Mesenchymal stem cell (in vitro differentiated cells and primary cell): ENCODE measurements at regions not wholly inside any gene's neighbourhood (a gene's known extent, or its start where the extent isn't known, plus 50 kb on each side); places are given as distances from the start of the nearest gene placed in this dataset.
"Not testable (repeated sequence)": the region's sequence is repeated elsewhere in the genome, so short reads cannot be mapped to it uniquely, and the experiment has no call there.

ENCODE experiments used
- DNase-seq: peaks from one replicate; pipeline ENCODE4 v3.0.0-alpha.2; 2013
- H2AFZ ChIP-seq: one replicate; pipeline ENCODE4 v1.6.1; 2013; ENCODE audit warnings: low read depth, mild to moderate bottlenecking, control low read depth, inconsistent platforms, low read length, moderate library complexity
- H2AK5ac ChIP-seq: 2 replicates; pipeline ENCODE4 v1.6.1; 2013; ENCODE audit warnings: low read length, moderate library complexity, mild to moderate bottlenecking, inconsistent platforms; ENCODE audit not compliant: severe bottlenecking
- H2BK120ac ChIP-seq: one replicate; pipeline ENCODE4 v1.6.1; 2013; ENCODE audit warnings: low read depth, mild to moderate bottlenecking, inconsistent platforms, low read length, moderate library complexity
- H2BK12ac ChIP-seq, 2 experiments: one replicate each; pipeline ENCODE4 v1.6.1; 2013; ENCODE audit warnings: inconsistent platforms in 2 of 2, low read length in 2 of 2, mild to moderate bottlenecking in 2 of 2, moderate library complexity in 2 of 2, control low read depth in 1 of 2
- H2BK15ac ChIP-seq: one replicate; pipeline ENCODE4 v1.6.1; 2013; ENCODE audit warnings: mild to moderate bottlenecking, low read depth, inconsistent platforms; ENCODE audit not compliant: poor library complexity, severe bottlenecking
- H2BK5ac ChIP-seq: 2 replicates; pipeline ENCODE4 v1.6.1; 2013; ENCODE audit warnings: low read depth, mild to moderate bottlenecking, low read length, control low read depth, inconsistent platforms; ENCODE audit not compliant: poor library complexity, severe bottlenecking
- H3K14ac ChIP-seq, 2 experiments: one replicate each; pipeline ENCODE4 v1.6.1; 2013; ENCODE audit warnings: inconsistent platforms in 2 of 2, low read length in 2 of 2, control low read depth in 1 of 2, mild to moderate bottlenecking in 1 of 2, moderate library complexity in 1 of 2
- H3K18ac ChIP-seq, 2 experiments: one replicate each; pipeline ENCODE4 v1.6.1; 2013; ENCODE audit warnings: inconsistent platforms in 2 of 2, low read length in 2 of 2, control low read depth in 1 of 2, low read depth in 1 of 2, mild to moderate bottlenecking in 1 of 2
- H3K23ac ChIP-seq, 2 experiments: one replicate each; pipeline ENCODE4 v1.6.1; 2013; ENCODE audit warnings: inconsistent platforms in 2 of 2, low read length in 2 of 2, mild to moderate bottlenecking in 2 of 2, moderate library complexity in 2 of 2, control low read depth in 1 of 2
- H3K27ac ChIP-seq: 2 replicates; pipeline ENCODE4 v1.5.1; 2013; ENCODE audit warnings: mild to moderate bottlenecking, moderate library complexity, low read length, control low read depth, inconsistent platforms; ENCODE audit not compliant: poor library complexity, severe bottlenecking
- H3K27me3 ChIP-seq, 2 experiments: 2 replicates each; pipeline versions ENCODE4 v1.6.1 to v1.7.0; 2013; ENCODE audit warnings: low read length in 2 of 2, mild to moderate bottlenecking in 2 of 2, moderate library complexity in 2 of 2, control low read depth in 1 of 2, inconsistent platforms in 1 of 2; ENCODE audit not compliant: control insufficient read depth in 1 of 2, insufficient read depth in 1 of 2
- H3K36me3 ChIP-seq, 2 experiments: 2 replicates each; pipeline versions ENCODE4 v1.6.1 to v1.7.0; 2013; ENCODE audit warnings: low read length in 2 of 2, control low read depth in 1 of 2, inconsistent platforms in 1 of 2, low read depth in 1 of 2, mild to moderate bottlenecking in 1 of 2; ENCODE audit not compliant: insufficient read depth in 2 of 2, control insufficient read depth in 1 of 2
- H3K4ac ChIP-seq, 2 experiments: one replicate each; pipeline ENCODE4 v1.6.1; 2013; ENCODE audit warnings: inconsistent platforms in 2 of 2, low read length in 2 of 2, mild to moderate bottlenecking in 2 of 2, moderate library complexity in 2 of 2, control low read depth in 1 of 2, low read depth in 1 of 2
- H3K4me1 ChIP-seq: 2 replicates; pipeline ENCODE4 v1.6.1; 2013; ENCODE audit warnings: low read depth, low read length, control low read depth; ENCODE audit not compliant: control insufficient read depth, insufficient read depth
- H3K4me2 ChIP-seq: 2 replicates; pipeline ENCODE4 v1.6.1; 2013; ENCODE audit warnings: low read length, mild to moderate bottlenecking, inconsistent platforms; ENCODE audit not compliant: poor library complexity, severe bottlenecking
- H3K4me3 ChIP-seq, 2 experiments: 2 replicates each; pipeline versions ENCODE4 v1.5.1 to v1.7.0; 2013; ENCODE audit warnings: low read length in 2 of 2, mild to moderate bottlenecking in 2 of 2, control low read depth in 1 of 2, low read depth in 1 of 2; ENCODE audit not compliant: insufficient read depth in 1 of 2
- H3K79me1 ChIP-seq: replicated peaks from 2 replicates; pipeline ENCODE4 v1.6.1; 2013; ENCODE audit warnings: mild to moderate bottlenecking, control low read depth, low read length, inconsistent platforms; ENCODE audit not compliant: poor library complexity, severe bottlenecking
- H3K9ac ChIP-seq: 2 replicates; pipeline ENCODE4 v1.7.0; 2013; ENCODE audit warnings: mild to moderate bottlenecking, low read length, moderate library complexity
- H3K9me3 ChIP-seq: 2 replicates; pipeline ENCODE4 v1.7.0; 2013; ENCODE audit warnings: mild to moderate bottlenecking, low read length; ENCODE audit not compliant: control insufficient read depth
- H4K8ac ChIP-seq: one replicate; pipeline ENCODE4 v1.6.1; 2013; ENCODE audit warnings: inconsistent platforms, mild to moderate bottlenecking, low read length, moderate library complexity
- H4K91ac ChIP-seq: one replicate; pipeline ENCODE4 v1.6.1; 2013; ENCODE audit warnings: mild to moderate bottlenecking, low read length, inconsistent platforms
- WGBS: methylation state at CpG from one replicate; pipeline ENCODE4 v1.1.7; 2013; ENCODE audit warnings: mixed read lengths; 5-methylcytosine and 5-hydroxymethylcytosine counted together

DNA sequence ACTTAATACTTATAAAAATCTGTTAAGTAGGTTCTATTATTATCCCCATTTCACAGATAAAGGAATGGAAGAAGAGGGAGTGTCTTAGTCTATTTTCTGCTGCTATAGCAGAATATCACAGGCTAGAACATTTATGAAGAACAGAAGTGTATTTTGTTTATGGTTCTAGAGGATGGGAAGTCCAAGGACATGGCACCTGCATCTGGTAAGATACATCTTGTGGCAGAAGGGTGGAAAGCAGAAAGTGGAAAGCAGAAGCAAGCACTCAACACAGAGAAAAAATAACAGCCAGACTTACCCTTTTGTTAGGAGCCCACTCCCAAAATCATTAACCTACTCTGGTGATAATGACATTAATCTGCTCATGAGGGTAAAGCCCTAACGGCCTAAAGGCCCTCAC lies 422.4 kb downstream of the NPIPA8 start:
- no peak overlapping the region for H3K9ac ChIP-seq
- H3K9me3 ChIP-seq: peaks cover 34% of the 10 kb centered on the region
- no peak overlapping the region for H3K23ac ChIP-seq
- H3K4me1 ChIP-seq: no peaks in the 10 kb centered on the region
- H4K8ac ChIP-seq: no peak overlapping the region
- H3K27me3 ChIP-seq: no peaks in the 10 kb centered on the region
- no peak overlapping the region for H3K4ac ChIP-seq
- no peak overlapping the region for H2AFZ ChIP-seq
- H2BK5ac ChIP-seq: no peak overlapping the region
- no peak overlapping the region for H3K18ac ChIP-seq
- no peak overlapping the region for H2AK5ac ChIP-seq
- H3K36me3 ChIP-seq: no peaks in the 10 kb centered on the region
- H3K4me3 ChIP-seq: no peak overlapping the region
- no peak overlapping the region for H3K27ac ChIP-seq
- no peak overlapping the region for H4K91ac ChIP-seq
- DNase-seq: no peak
- no CpG with 5 or more reads among the region's 1 CpG for WGBS
- H2BK12ac ChIP-seq: no peak overlapping the region
- no peak overlapping the region for H3K4me2 ChIP-seq
- no peak overlapping the region for H2BK15ac ChIP-seq
- no peaks in the 10 kb centered on the region for H3K79me1 ChIP-seq
- H2BK120ac ChIP-seq: no peak overlapping the region
- no peak overlapping the region for H3K14ac ChIP-seq

DNA sequence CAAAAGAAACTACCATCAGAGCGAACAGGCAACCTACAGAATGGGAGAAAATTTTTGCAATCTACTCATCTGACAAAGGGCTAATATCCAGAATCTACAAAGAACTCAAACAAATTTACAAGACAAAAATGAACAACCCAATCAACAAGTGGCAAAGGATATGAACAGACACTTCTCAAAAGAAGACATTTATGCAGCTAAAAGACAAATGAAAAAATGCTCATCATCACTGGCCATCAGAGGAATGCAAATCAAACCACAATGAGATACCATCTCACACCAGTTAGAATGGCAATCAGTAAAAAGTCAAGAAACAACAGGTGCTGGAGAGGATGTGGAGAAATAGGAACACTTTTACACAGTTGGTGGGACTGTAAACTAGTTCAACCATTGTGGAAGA lies 425.0 kb downstream of the NPIPA8 start:
- not testable (repeated sequence) for H2AK5ac ChIP-seq, H2BK12ac ChIP-seq, H3K4me3 ChIP-seq, H2BK120ac ChIP-seq, H3K27me3 ChIP-seq, H3K18ac ChIP-seq, H3K79me1 ChIP-seq, DNase-seq, H3K9ac ChIP-seq, H3K27ac ChIP-seq, H3K36me3 ChIP-seq, H2AFZ ChIP-seq, H3K4ac ChIP-seq, H2BK5ac ChIP-seq, H3K4me1 ChIP-seq, H3K14ac ChIP-seq, H3K4me2 ChIP-seq, H4K8ac ChIP-seq, H3K23ac ChIP-seq, H4K91ac ChIP-seq, H2BK15ac ChIP-seq
- WGBS: 0% methylated on average over 1 of the region's 1 CpG
- peaks cover 18% of the 10 kb centered on the region for H3K9me3 ChIP-seq

DNA sequence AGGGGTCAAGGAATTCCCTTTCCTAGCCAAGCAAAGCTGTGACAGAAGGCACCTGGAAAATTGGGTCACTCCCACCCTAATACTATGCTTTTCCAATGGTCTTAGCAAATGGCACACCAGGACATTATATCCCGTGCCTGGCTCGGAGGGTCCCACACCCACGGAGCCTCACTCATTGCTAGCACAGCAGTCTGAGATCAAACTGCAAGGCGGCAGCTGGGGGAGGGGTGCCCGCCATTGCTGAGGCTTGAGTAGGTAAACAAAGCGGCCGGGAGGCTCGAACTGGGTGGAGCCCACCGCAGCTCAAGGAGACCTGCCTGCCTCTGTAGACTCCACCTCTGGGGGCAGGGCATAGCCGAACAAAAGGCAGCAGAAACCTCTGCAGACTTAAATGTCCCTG lies 429.9 kb downstream of the NPIPA8 start:
- not testable (repeated sequence) for H3K18ac ChIP-seq, H3K27ac ChIP-seq, H2BK15ac ChIP-seq, H3K27me3 ChIP-seq, H2AFZ ChIP-seq, H3K4me1 ChIP-seq, H3K23ac ChIP-seq, H3K36me3 ChIP-seq, H3K79me1 ChIP-seq, H3K4ac ChIP-seq, H2BK12ac ChIP-seq, H3K9me3 ChIP-seq, DNase-seq, H3K14ac ChIP-seq, H2BK120ac ChIP-seq, H2AK5ac ChIP-seq, H3K4me3 ChIP-seq, H3K4me2 ChIP-seq, H2BK5ac ChIP-seq, H3K9ac ChIP-seq, H4K8ac ChIP-seq, H4K91ac ChIP-seq
- 77% methylated on average over 9 of the region's 10 CpGs for WGBS

DNA sequence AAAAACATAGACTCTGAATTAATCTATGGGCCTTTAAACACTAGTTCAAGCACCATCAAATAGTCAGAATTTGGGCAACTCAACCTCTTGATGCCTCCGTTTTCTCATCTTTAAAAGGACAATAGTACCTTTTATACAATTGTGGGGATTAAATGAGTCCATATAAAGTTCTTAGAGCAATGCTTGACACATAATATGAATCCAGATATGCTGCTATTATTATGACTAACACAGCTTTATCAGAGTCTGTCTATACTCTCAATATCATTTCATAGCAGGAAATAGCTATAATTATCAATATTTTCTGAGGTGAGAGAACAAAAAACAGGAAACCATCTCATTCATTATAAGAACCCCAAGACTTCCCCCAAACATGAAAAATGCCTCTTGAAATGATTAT lies 430.5 kb upstream of the XYLT1 start:
- no peaks in the 10 kb centered on the region for H3K36me3 ChIP-seq
- H3K27ac ChIP-seq: no peak overlapping the region
- no peak overlapping the region for H2BK120ac ChIP-seq
- H4K91ac ChIP-seq: no peak overlapping the region
- no peak overlapping the region for H3K4me2 ChIP-seq
- H2BK12ac ChIP-seq: no peak overlapping the region
- no peak overlapping the region for H3K18ac ChIP-seq
- H2BK5ac ChIP-seq: no peak overlapping the region
- H2AFZ ChIP-seq: no peak overlapping the region
- no peak for DNase-seq
- no peak overlapping the region for H4K8ac ChIP-seq
- no peaks in the 10 kb centered on the region for H3K27me3 ChIP-seq
- no peak overlapping the region for H3K9ac ChIP-seq
- H3K4me1 ChIP-seq: no peaks in the 10 kb centered on the region
- no peak overlapping the region for H3K23ac ChIP-seq
- no peak overlapping the region for H3K14ac ChIP-seq
- H3K9me3 ChIP-seq: peaks cover 4% of the 10 kb centered on the region
- no peak overlapping the region for H2AK5ac ChIP-seq
- H3K79me1 ChIP-seq: no peaks in the 10 kb centered on the region
- no peak overlapping the region for H2BK15ac ChIP-seq
- H3K4ac ChIP-seq: no peak overlapping the region
- WGBS: no CpG with 5 or more reads among the region's 1 CpG
- no peak overlapping the region for H3K4me3 ChIP-seq
